8988T (cell line): ENCODE measurements at regions not wholly inside any gene's neighbourhood (a gene's known extent, or its start where the extent isn't known, plus 50 kb on each side); places are given as distances from the start of the nearest gene placed in this dataset.
A peak's percentile ranks its signal among the peaks of the same experiment; 100 is the strongest.

Experiments used
- DNase-seq: peaks from one replicate; pipeline ENCODE4 v3.0.0; 2011

- no peak for DNase-seq
These were observed 73.0 kb upstream of the POMGNT2 start for GRCh38 chr3:43178891-43179366.

DNA sequence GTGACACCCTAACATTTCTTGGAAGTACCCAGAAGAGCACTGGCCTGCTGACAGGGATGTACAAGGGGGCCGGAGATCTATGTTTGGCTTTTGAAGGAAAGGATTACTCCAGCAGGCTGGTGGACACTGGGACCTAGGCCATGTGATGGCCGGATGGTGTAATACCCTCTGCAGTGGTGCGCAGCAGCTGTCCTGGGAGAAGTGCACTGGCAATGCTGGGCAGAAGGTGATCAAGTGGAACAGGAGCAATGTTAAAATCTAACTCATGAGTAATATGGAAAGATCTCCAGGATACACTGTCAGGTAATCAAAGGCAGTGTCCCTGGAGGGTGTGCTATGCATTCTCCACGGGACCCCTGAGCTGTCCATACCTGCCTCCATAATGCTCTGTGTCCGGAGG is 71.2 kb upstream of the POMGNT2 start:
- no peak for DNase-seq

- no peak for DNase-seq
These were observed 70.8 kb upstream of the POMGNT2 start for GRCh38 chr3:43176666-43177065.

GRCh38 chr3:43175541-43175940 is 69.7 kb upstream of the POMGNT2 start:
- no peak for DNase-seq

- DNase-seq: no peak
These were observed 68.1 kb upstream of the POMGNT2 start for GRCh38 chr3:43173949-43174348.

DNA sequence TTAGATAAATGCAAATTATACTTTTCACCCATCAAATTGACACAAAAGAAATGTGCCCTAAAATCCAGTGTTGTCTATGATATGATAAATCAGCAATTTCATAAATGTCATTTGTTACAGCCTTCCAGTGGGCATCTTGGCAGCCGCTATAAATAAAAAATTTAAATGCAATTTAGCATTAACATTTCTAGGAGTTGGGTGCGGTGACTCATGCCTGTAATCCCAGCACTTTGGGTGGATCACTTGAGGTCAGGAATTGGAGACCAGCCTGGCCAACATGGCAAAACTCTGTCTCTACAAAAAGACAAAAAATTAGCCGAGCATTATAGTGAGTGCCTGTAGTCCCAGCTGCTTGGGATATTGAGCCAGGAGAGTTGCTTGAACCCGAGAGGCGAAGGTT is 65.9 kb upstream of the POMGNT2 start:
- no peak for DNase-seq

- no peak for DNase-seq
These were observed 64.7 kb upstream of the POMGNT2 start for GRCh38 chr3:43170553-43170952.

DNA sequence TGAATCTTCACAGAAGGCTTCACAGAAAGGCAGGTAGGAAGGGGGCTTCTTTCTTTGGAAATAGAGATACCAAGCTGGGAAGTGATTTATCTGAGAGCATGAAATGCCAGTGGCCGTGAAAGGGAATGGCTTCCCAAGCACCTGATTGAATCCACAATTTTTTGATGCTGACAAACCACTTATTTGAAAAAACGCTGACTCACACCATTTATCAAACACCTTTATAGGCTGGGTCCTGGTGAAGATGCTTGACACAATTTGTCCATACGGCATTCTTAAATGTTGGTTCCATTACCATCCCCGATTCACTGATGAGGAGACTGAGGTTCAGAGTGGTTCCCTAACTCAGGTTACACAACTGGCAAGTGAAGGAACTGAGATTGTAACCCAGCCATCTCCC is 64.1 kb upstream of the POMGNT2 start:
- DNase-seq: no peak

GRCh38 chr3:43166406-43166805 is 60.5 kb upstream of the POMGNT2 start:
- DNase-seq: no peak

DNA sequence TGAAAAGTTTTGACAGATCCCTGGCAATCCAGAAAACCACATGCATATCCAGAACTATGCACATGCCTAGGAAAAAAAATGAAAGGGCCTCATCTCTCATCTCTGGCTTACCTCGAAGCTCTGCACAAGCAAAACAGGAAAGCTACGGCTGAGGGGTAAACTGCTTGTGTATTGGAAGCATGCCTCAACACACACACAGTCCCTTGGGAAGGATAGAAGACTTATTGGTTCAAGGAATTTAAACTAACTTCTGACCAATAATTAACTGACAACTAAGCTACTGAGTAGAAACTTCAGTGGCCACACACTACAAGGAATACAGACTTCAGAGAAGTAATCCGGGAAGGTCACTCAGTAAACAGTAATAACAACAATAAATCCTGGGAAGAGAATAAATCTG is 59.9 kb upstream of the POMGNT2 start:
- no peak for DNase-seq

DNA sequence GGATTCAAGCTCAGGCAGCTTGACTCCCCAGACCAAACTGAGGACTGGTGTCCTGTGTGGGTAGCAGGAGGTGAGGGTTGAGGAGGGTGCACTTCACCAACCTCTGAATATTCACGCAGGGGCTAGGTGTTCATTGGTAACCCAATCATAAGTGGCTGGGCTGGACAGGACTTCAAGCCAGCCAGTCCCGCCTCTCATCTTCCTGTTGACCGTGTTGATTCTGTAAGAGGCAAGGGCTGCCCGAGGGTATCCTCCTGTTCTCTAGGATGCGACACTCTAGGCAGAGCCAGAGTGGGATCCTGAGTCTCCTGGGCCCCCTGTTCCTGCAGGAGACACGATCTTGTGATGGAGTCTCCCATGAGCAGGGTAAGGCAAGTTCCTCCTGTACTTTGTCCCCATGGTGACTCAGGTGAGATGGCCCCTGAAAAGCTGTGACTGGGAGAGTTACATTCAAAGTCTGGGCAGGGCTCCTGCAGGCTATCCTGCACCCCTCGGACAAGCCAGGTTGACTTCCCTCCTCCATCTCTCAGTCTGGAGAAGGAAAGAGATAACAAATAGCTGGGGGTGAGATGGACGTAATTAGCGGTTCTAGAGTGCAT is 58.1 kb upstream of the POMGNT2 start:
- DNase-seq: no peak

GRCh38 chr3:43162230-43163084 is 56.6 kb upstream of the POMGNT2 start:
- DNase-seq: peak; percentile 28

DNA sequence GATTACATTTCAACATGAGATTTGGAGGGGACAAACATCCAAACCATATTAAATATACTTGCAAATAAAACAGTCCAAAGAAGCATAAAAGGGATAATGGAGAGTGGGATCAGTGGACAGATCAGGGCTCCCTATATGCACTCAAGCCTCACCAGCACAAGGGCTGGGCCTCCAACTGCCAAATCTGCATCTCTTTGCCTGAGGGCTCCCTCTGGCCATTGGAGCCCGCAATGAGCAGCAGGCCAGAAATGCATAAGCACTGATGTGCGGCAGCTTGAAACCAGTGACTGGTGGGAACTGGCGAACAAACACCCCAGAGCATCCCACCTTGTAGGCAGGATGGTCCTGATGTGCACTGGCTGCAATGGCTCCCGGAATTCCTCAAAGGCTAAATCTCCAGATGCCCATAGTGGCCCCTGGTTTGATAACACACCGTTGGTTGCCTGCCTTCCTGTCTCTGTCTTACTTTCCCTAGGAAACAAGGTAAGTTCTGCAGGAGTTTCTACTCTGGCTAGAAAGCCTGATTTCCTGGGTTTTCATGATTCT is 55.9 kb upstream of the POMGNT2 start:
- DNase-seq: no peak

DNA sequence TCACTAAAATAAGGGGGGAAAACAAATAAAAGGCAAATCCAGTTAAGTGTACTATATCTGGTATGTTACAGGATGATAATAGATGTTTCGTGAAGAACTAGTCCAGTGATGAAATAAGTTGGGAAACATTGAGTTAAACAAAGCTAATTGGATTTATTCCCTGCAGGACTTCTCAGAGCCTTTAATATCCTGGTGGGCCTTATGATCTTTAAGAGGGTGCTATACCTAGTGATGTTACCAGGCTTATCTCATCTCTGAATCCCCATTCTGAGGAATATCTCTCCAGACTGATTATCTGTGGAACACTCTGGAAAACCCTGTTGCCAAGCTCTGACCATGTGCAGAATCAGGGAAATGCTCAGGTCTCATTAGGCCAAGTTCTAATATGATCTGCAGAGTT is 54.8 kb upstream of the POMGNT2 start:
- no peak for DNase-seq

DNA sequence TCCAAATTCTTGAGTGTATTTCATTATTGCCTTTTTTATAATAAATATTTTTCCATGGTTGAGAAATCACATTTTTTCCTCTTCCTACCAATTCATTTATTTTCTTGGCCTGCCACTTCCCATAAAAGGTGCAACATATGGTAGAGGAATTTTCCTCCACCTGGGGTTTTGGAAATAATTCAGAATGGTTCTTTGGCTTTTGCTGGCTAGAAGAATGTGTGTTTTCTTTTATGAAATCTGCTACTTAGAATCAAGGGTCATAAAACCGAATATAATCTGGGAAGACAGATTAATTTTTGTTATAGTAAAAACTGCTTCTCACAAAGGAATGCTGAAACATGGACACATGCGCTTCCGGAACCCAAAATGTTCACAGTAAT is 54.0 kb upstream of the POMGNT2 start:
- no peak for DNase-seq

DNA sequence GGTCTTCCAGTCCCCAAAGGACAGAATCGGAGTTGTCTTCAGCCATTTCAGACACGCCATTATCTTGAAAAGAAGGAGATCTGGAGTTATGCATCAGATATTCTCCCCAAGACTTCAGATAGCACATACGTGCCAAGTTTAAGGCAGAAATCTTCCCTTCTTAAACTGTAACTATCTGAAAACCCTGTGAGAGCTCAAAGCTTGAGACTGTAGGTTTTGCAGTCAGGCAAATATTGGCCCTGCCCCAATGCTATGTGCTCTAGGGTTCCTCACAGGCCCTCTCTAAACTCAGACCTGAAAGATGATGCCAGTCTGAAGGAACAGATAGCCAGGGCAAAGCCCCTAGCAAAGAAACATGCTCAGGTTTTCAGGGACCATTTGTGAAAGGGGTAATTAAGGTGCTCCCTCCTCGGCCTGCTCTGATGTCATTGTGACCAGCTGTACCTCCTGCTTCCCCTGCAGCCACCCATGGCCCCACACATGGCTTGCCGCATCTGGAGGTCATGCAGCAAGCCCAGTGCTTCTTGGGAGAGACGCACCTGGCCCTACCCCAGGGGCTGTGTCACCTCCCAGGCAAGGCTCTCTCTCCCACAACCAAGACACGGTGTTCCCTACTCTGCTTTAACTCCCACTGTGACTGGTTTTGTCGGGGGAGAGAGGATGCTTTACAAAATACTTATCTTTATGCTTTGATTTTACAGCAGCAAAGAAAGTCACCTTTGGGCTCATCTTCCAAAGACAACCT is 53.4 kb upstream of the POMGNT2 start:
- DNase-seq: no peak

DNA sequence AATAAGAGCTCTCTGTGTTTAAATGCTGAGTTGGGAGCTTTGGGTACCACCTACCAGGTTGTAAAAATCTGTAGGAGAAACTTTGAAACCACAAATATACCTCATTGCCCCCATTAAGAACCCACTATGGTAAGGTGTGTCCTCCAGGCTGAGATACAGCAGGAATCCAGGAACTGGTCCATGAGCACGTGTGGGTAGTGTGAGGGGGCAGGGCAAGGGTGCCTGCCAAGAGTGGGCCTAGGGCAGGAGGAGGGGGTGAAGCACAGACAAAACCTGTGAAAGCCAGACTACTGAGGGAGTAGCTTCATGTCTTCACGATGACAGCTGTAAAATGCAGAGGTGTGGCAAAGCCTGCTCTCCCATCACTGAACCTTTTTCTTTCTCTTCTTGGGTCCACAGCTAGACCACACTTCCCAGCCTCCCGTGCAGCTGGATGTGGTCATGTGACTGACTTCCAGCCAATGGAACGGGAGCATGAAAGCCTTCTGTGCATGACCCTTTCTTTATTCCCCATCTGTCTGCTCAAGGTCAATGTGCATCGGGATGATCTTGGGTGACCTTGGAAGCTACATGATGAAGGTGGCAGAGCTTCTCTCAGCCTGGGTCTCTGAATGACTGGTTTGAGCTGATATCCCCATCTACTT is 51.1 kb upstream of the POMGNT2 start:
- no peak for DNase-seq

DNA sequence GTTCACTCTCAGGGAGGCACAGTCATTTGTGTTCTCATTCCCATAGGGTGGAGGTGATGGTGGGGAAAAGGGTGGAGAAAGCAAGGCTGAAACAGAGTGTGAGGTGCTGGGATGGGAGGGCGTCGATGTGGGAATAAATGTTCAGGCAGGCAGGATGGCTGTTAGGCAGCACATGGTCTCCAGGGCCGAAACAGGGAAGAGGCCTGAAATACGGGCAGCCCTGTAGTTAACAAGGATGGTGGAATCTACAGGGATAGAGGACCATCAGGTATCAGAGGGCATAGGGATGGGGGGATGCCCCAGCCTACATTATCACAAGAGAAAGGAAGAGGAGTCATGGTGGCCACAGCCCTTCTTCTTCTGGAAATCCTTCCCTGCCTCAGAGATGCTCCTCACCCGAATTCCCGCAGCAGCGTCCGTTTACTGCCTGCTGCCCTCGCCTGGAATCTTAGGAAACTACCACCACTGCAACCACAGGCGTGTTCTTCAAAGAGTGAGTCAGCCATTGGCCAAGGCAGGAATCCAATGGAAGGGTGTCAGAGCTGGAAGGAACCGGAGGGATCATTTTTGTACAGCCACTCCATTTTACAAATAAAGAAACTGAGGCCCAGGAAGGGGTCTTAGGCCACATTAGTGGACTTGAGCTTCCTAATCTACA is 49.7 kb upstream of the POMGNT2 start:
- peak; percentile 50 for DNase-seq
